CD4-positive, alpha-beta T cell (primary cell): ENCODE measurements at regions not wholly inside any gene's neighbourhood (a gene's known extent, or its start where the extent isn't known, plus 50 kb on each side); places are given as distances from the start of the nearest gene placed in this dataset.
"Not testable (repeated sequence)": the region's sequence is repeated elsewhere in the genome, so short reads cannot be mapped to it uniquely, and the experiment has no call there.

Experiments used
- ATAC-seq: fragments of 200-7000 bp; cut with Tn5 transposase; one replicate; pipeline ENCODE4 v1.10.0; 2022; ENCODE audit warnings: mild to moderate bottlenecking; ENCODE audit not compliant: poor library complexity
- CTCF ChIA-PET: fragments of 350-600 bp; sonication (Branson Sonifier 250); formaldehyde crosslinking; loops from one replicate; lab custom pipeline; 2021; ENCODE audit warnings: antibody characterized with exemption, inconsistent platforms; lab: Charles Lee
- POLR2A ChIA-PET: fragments of 350-600 bp; sonication (Branson Sonifier 250); formaldehyde crosslinking; loops from one replicate; lab custom pipeline; 2021; ENCODE audit warnings: antibody characterized with exemption, inconsistent platforms; lab: Charles Lee
- DNase-seq, 14 experiments: peaks; one replicate each; pipeline ENCODE4 v3.0.0-alpha.2; 2013 to 2020; ENCODE audit warnings: mixed read lengths in 2 of 14
- H3K27ac ChIP-seq, 2 donors: one replicate each; pipeline versions ENCODE4 v1.5.1 to v1.7.0; 2013; ENCODE audit warnings: low read length in 2 of 2, low read depth in 1 of 2, mild to moderate bottlenecking in 1 of 2
- H3K27me3 ChIP-seq, 2 experiments: 1 replicate in 1 of 2; 2 replicates in 1 of 2; pipeline versions ENCODE4 v1.6.1 to v1.7.0; 2013; ENCODE audit warnings: low read length in 2 of 2, control low read depth in 1 of 2, mild to moderate bottlenecking in 1 of 2, moderate library complexity in 1 of 2; ENCODE audit not compliant: insufficient read depth in 2 of 2, control insufficient read depth in 1 of 2
- H3K36me3 ChIP-seq: one replicate; pipeline ENCODE4 v1.6.1; 2013; ENCODE audit warnings: low read length, control low read depth; ENCODE audit not compliant: insufficient read depth
- H3K4me1 ChIP-seq: one replicate; pipeline ENCODE4 v1.6.1; 2013; ENCODE audit warnings: low read length, control low read depth; ENCODE audit not compliant: insufficient read depth
- H3K4me3 ChIP-seq: one replicate; pipeline ENCODE4 v1.5.1; 2013; ENCODE audit warnings: mild to moderate bottlenecking, low read length, moderate library complexity
- H3K9me3 ChIP-seq, 2 experiments: 1 replicate in 1 of 2; 2 replicates in 1 of 2; pipeline versions ENCODE4 v1.6.1 to v1.7.0; 2013; ENCODE audit warnings: low read length in 2 of 2, mild to moderate bottlenecking in 2 of 2, control low read depth in 1 of 2, moderate library complexity in 1 of 2; ENCODE audit not compliant: control insufficient read depth in 1 of 2, insufficient read depth in 1 of 2
- H3K27ac Mint-ChIP-seq: one replicate; pipeline ENCODE4 v1.8.0; 2020; ENCODE audit warnings: mixed read lengths
- H3K27me3 Mint-ChIP-seq: one replicate; pipeline ENCODE4 v1.8.0; 2021; ENCODE audit warnings: mixed read lengths
- H3K36me3 Mint-ChIP-seq: one replicate; pipeline ENCODE4 v1.8.0; 2021; ENCODE audit warnings: low read depth, mixed read lengths
- H3K4me1 Mint-ChIP-seq: one replicate; pipeline ENCODE4 v1.8.0; 2021; ENCODE audit warnings: low read depth, mixed read lengths
- H3K4me3 Mint-ChIP-seq: one replicate; pipeline ENCODE4 v1.8.0; 2020; ENCODE audit warnings: mild to moderate bottlenecking, mixed read lengths
- H3K9me3 Mint-ChIP-seq: one replicate; pipeline ENCODE4 v1.8.0; 2020; ENCODE audit warnings: mixed read lengths
- CTCF ChIP-seq: fragments of 200-600 bp; IDR thresholded peaks from one replicate; pipeline ENCODE4 v1.8.0; 2022; ENCODE audit warnings: antibody characterized with exemption, mild to moderate bottlenecking
- intact Hi-C, 2 experiments: fragments of 100-400 bp; cut with DNase I in 1 of 2; cut with micrococcal nuclease in 1 of 2; formaldehyde crosslinking; loops; one replicate each; pipeline versions ENCODE4 v1.15.1 to v1.9.0; 2023 to 2025; cut with DNase I, micrococcal nuclease

GRCh38 chr12:88812610-88813009 is 232.3 kb upstream of the KITLG start:
- CTCF ChIA-PET, result no interaction called here
- no peaks in the 10 kb centered on the region for H3K4me1 Mint-ChIP-seq
- H3K27ac Mint-ChIP-seq, result no peak overlapping the region
- POLR2A ChIA-PET, result no interaction called here
- H3K9me3 Mint-ChIP-seq, result no peaks in the 10 kb centered on the region
- intact Hi-C loops, result no loop called here
- Histone ChIP-seq H3K9me3 (no peaks in the 10 kb centered on the region), H3K36me3 (no peaks in the 10 kb centered on the region), H3K4me3 (no peak overlapping the region), H3K27me3 (no peaks in the 10 kb centered on the region), H3K27ac (no peak overlapping the region), H3K4me1 (no peaks in the 10 kb centered on the region)
- TF ChIP-seq CTCF, result no peak
- H3K36me3 Mint-ChIP-seq, result no peaks in the 10 kb centered on the region
- no peaks in the 10 kb centered on the region for H3K27me3 Mint-ChIP-seq
- DNase-seq (no peak), ATAC-seq (no peak)
- H3K4me3 Mint-ChIP-seq, result no peak overlapping the region

- Histone ChIP-seq H3K4me3 (no peak overlapping the region), H3K36me3 (no peaks in the 10 kb centered on the region), H3K9me3 (no peaks in the 10 kb centered on the region), H3K4me1 (no peaks in the 10 kb centered on the region), H3K27me3 (no peaks in the 10 kb centered on the region), H3K27ac (no peak overlapping the region)
- no peak for TF ChIP-seq CTCF
- H3K36me3 Mint-ChIP-seq, result no peaks in the 10 kb centered on the region
- no peak overlapping the region for H3K27ac Mint-ChIP-seq
- intact Hi-C loops, result no loop called here
- DNase-seq (no peak), ATAC-seq (no peak)
- no peak overlapping the region for H3K4me3 Mint-ChIP-seq
- H3K9me3 Mint-ChIP-seq, result no peaks in the 10 kb centered on the region
- no peaks in the 10 kb centered on the region for H3K27me3 Mint-ChIP-seq
- ChIA-PET POLR2A (no interaction called here), CTCF (no interaction called here)
- no peaks in the 10 kb centered on the region for H3K4me1 Mint-ChIP-seq
Measured at GRCh38 chr12:88810806-88811205, 230.5 kb upstream of the KITLG start.

- H3K9me3 Mint-ChIP-seq, H3K27ac Mint-ChIP-seq, H3K27me3 ChIP-seq, H3K36me3 Mint-ChIP-seq, intact Hi-C loops, ATAC-seq, H3K4me3 ChIP-seq, DNase-seq, H3K4me1 ChIP-seq, H3K27ac ChIP-seq, H3K36me3 ChIP-seq, H3K27me3 Mint-ChIP-seq, H3K4me1 Mint-ChIP-seq, H3K9me3 ChIP-seq, CTCF ChIA-PET, POLR2A ChIA-PET, H3K4me3 Mint-ChIP-seq: not testable (repeated sequence)
Measured at GRCh38 chr12:88809841-88810240, 229.6 kb upstream of the KITLG start.

GRCh38 chr12:88805692-88806091 is 225.4 kb upstream of the KITLG start:
- no peaks in the 10 kb centered on the region for H3K4me1 ChIP-seq
- H3K36me3 Mint-ChIP-seq, result no peaks in the 10 kb centered on the region
- ChIA-PET POLR2A (no interaction called here), CTCF (no interaction called here)
- H3K4me3 ChIP-seq, result no peak overlapping the region
- intact Hi-C loops, result no loop called here
- H3K27me3 Mint-ChIP-seq, result no peaks in the 10 kb centered on the region
- H3K9me3 ChIP-seq, result no peaks in the 10 kb centered on the region
- no peaks in the 10 kb centered on the region for H3K9me3 Mint-ChIP-seq
- H3K4me3 Mint-ChIP-seq, result no peak overlapping the region
- ATAC-seq (no peak), DNase-seq (no peak)
- no peaks in the 10 kb centered on the region for H3K4me1 Mint-ChIP-seq
- H3K27ac ChIP-seq, result no peak overlapping the region
- H3K27ac Mint-ChIP-seq, result no peak overlapping the region
- TF ChIP-seq CTCF, result no peak
- no peaks in the 10 kb centered on the region for H3K27me3 ChIP-seq
- H3K36me3 ChIP-seq, result no peaks in the 10 kb centered on the region
